SK-N-SH (cell line): ENCODE measurements at regions not wholly inside any gene's neighbourhood (a gene's known extent, or its start where the extent isn't known, plus 50 kb on each side); places are given as distances from the start of the nearest gene placed in this dataset.

Experiments used
- CTCF ChIP-seq: fragments of 200-600 bp; sonication (generic); IDR thresholded peaks from 2 replicates; pipeline ENCODE4 v1.6.1; 2017; ENCODE audit warnings: antibody characterized with exemption, mild to moderate bottlenecking, moderate library complexity
- EP300 ChIP-seq, 2 experiments: IDR thresholded peaks; 2 replicates each; pipeline versions ENCODE4 v1.4.0 to v1.6.1; 2012; ENCODE audit warnings: borderline replicate concordance in 1 of 2, low read depth in 1 of 2, low read length in 1 of 2
- MAX ChIP-seq: IDR thresholded peaks from 2 replicates; pipeline ENCODE4 v1.4.0; 2012; ENCODE audit warnings: low read depth
- PBX3 ChIP-seq: IDR thresholded peaks from 2 replicates; pipeline ENCODE4; 2012
- RAD21 ChIP-seq: IDR thresholded peaks from 2 replicates; pipeline ENCODE4 v1.6.1; 2012; ENCODE audit warnings: mild to moderate bottlenecking, low read length
- REST ChIP-seq: IDR thresholded peaks from 2 replicates; pipeline ENCODE4 v1.6.1; 2012; ENCODE audit warnings: mild to moderate bottlenecking, low read depth, low read length, moderate library complexity

- no peak for TF ChIP-seq MAX
- no peak for TF ChIP-seq PBX3
- TF ChIP-seq CTCF, result no peak
- TF ChIP-seq RAD21, result no peak
- TF ChIP-seq REST, result no peak
- no peak for TF ChIP-seq EP300 (IDR thresholded peaks at IDR 0.05; ENCODE audit: borderline replicate concordance in 1 of 2, low read depth in 1 of 2, low read length in 1 of 2)
Observed at GRCh38 chr5:109945097-109945678, 255.5 kb downstream of the MAN2A1 start.
